HEK293 (cell line): ENCODE measurements at regions not wholly inside any gene's neighbourhood (a gene's known extent, or its start where the extent isn't known, plus 50 kb on each side); places are given as distances from the start of the nearest gene placed in this dataset.

Experiments used
- CTCF ChIA-PET: fragments of 350-600 bp; formaldehyde crosslinking; extraction: SDS; loops from one replicate; lab custom pipeline; 2021; ENCODE audit warnings: antibody characterized with exemption; lab: Yijun Ruan, JAX
- POLR2A ChIA-PET: fragments of 300-600 bp; formaldehyde crosslinking; extraction: SDS; loops from one replicate; lab custom pipeline; 2020; ENCODE audit warnings: antibody characterized with exemption, inconsistent platforms; lab: Yijun Ruan, JAX
- H3K27ac ChIP-seq: fragments of 200-500 bp; sonication (Bioruptor generic); 2 replicates; pipeline ENCODE4 v1.5.1; 2014; ENCODE audit warnings: low read depth, low read length, control low read depth, inconsistent platforms; ENCODE audit errors: extremely low read depth
- H3K36me3 ChIP-seq, 2 experiments: fragments of 200-500 bp in 1 of 2; sonication (Bioruptor generic) in 1 of 2; 1 replicate in 1 of 2; 2 replicates in 1 of 2; pipeline ENCODE4 v1.5.1; 2014 to 2017; ENCODE audit warnings: inconsistent platforms in 2 of 2, low read length in 2 of 2; ENCODE audit not compliant: control insufficient read depth in 2 of 2, insufficient read depth in 1 of 2
- H3K4me1 ChIP-seq: fragments of 200-500 bp; sonication (Bioruptor generic); 2 replicates; pipeline ENCODE4 v1.5.1; 2014; ENCODE audit warnings: mild to moderate bottlenecking, low read length, inconsistent platforms; ENCODE audit not compliant: control insufficient read depth, insufficient read depth
- H3K4me3 ChIP-seq: 2 replicates; pipeline ENCODE4 v1.5.1; 2011; ENCODE audit warnings: low read depth, mild to moderate bottlenecking, control low read depth, low read length, moderate library complexity
- H3K9me3 ChIP-seq: fragments of 200-500 bp; sonication (Bioruptor generic); 2 replicates; pipeline ENCODE4 v1.5.1; 2014; ENCODE audit warnings: low read depth, low read length, inconsistent platforms; ENCODE audit not compliant: control insufficient read depth, insufficient read depth
- IKZF3 ChIP-seq: fragments of 450-650 bp; IDR thresholded peaks from 2 replicates; pipeline ENCODE4 v1.5.0; 2018; ENCODE audit warnings: missing biosample characterization, mild to moderate bottlenecking, missing genetic modification characterization, moderate library complexity
- INSM2 ChIP-seq: fragments of 450-650 bp; formaldehyde crosslinking; IDR thresholded peaks from 2 replicates; pipeline ENCODE4 v1.5.1; 2016; ENCODE audit warnings: missing biosample characterization, missing genetic modification characterization
- KLF17 ChIP-seq: fragments of 450-650 bp; formaldehyde crosslinking; IDR thresholded peaks from 2 replicates; pipeline ENCODE4 v1.5.1; 2016; ENCODE audit warnings: missing biosample characterization, missing genetic modification characterization
- KLF7 ChIP-seq: fragments of 450-650 bp; formaldehyde crosslinking; IDR thresholded peaks from 2 replicates; pipeline ENCODE4 v1.5.1; 2016; ENCODE audit warnings: missing biosample characterization, missing genetic modification characterization, borderline replicate concordance
- KLF9 ChIP-seq: fragments of 450-650 bp; formaldehyde crosslinking; IDR thresholded peaks from 2 replicates; pipeline ENCODE4 v1.5.1; 2016; ENCODE audit warnings: missing biosample characterization, missing genetic modification characterization, low read depth
- YY1 ChIP-seq: fragments of 450-650 bp; formaldehyde crosslinking; IDR thresholded peaks from 2 replicates; pipeline ENCODE4 v1.5.1; 2018; ENCODE audit warnings: missing biosample characterization, missing genetic modification characterization
- ZBTB6 ChIP-seq: fragments of 450-650 bp; formaldehyde crosslinking; IDR thresholded peaks from 2 replicates; pipeline ENCODE4 v1.5.1; 2017; ENCODE audit warnings: missing biosample characterization, missing genetic modification characterization
- ZEB2 ChIP-seq: fragments of 450-650 bp; formaldehyde crosslinking; IDR thresholded peaks from 2 replicates; pipeline ENCODE4 v1.5.1; 2016; ENCODE audit warnings: missing biosample characterization, missing genetic modification characterization
- ZFHX2 ChIP-seq: fragments of 450-650 bp; formaldehyde crosslinking; conservative IDR thresholded peaks from 2 replicates; pipeline ENCODE4 v1.5.1; 2016; ENCODE audit warnings: missing biosample characterization, missing genetic modification characterization
- ZNF121 ChIP-seq: fragments of 450-650 bp; formaldehyde crosslinking; IDR thresholded peaks from 2 replicates; pipeline ENCODE4 v1.5.1; 2016; ENCODE audit warnings: missing biosample characterization, missing genetic modification characterization
- ZNF140 ChIP-seq: fragments of 450-650 bp; formaldehyde crosslinking; IDR thresholded peaks from 2 replicates; pipeline ENCODE4 v1.5.1; 2016; ENCODE audit warnings: missing biosample characterization, missing genetic modification characterization
- ZNF221 ChIP-seq: fragments of 450-650 bp; formaldehyde crosslinking; IDR thresholded peaks from 2 replicates; pipeline ENCODE4 v1.5.1; 2017; ENCODE audit warnings: missing biosample characterization, missing genetic modification characterization, borderline replicate concordance
- ZNF223 ChIP-seq: fragments of 450-650 bp; formaldehyde crosslinking; IDR thresholded peaks from 2 replicates; pipeline ENCODE4 v1.5.1; 2016; ENCODE audit warnings: missing biosample characterization, missing genetic modification characterization
- ZNF24 ChIP-seq: fragments of 450-650 bp; formaldehyde crosslinking; IDR thresholded peaks from 2 replicates; pipeline ENCODE4 v1.5.1; 2016; ENCODE audit warnings: missing biosample characterization, missing genetic modification characterization
- ZNF292 ChIP-seq: fragments of 450-650 bp; formaldehyde crosslinking; IDR thresholded peaks from 2 replicates; pipeline ENCODE4 v1.5.1; 2016; ENCODE audit warnings: low read depth, missing biosample characterization, missing genetic modification characterization, borderline replicate concordance
- ZNF426 ChIP-seq: fragments of 450-650 bp; formaldehyde crosslinking; IDR thresholded peaks from 2 replicates; pipeline ENCODE4 v1.5.1; 2017; ENCODE audit warnings: missing biosample characterization, missing genetic modification characterization, mild to moderate bottlenecking, inconsistent platforms, moderate library complexity
- ZNF513 ChIP-seq: fragments of 450-650 bp; IDR thresholded peaks from 2 replicates; pipeline ENCODE4 v1.5.1; 2018; ENCODE audit warnings: missing biosample characterization, missing genetic modification characterization
- ZNF530 ChIP-seq: fragments of 450-650 bp; formaldehyde crosslinking; IDR thresholded peaks from 2 replicates; pipeline ENCODE4 v1.5.1; 2016; ENCODE audit warnings: low read depth, missing biosample characterization, missing genetic modification characterization
- ZNF558 ChIP-seq: fragments of 450-650 bp; formaldehyde crosslinking; IDR thresholded peaks from 2 replicates; pipeline ENCODE4 v1.5.1; 2016; ENCODE audit warnings: missing biosample characterization, missing genetic modification characterization
- ZNF623 ChIP-seq: fragments of 450-650 bp; formaldehyde crosslinking; IDR thresholded peaks from 2 replicates; pipeline ENCODE4 v1.5.1; 2016; ENCODE audit warnings: missing biosample characterization, missing genetic modification characterization
- ZNF701 ChIP-seq: fragments of 450-650 bp; formaldehyde crosslinking; IDR thresholded peaks from 2 replicates; pipeline ENCODE4 v1.5.1; 2016; ENCODE audit warnings: missing biosample characterization, missing genetic modification characterization
- ZNF777 ChIP-seq: fragments of 450-650 bp; formaldehyde crosslinking; IDR thresholded peaks from 2 replicates; pipeline ENCODE4 v1.5.1; 2017; ENCODE audit warnings: missing biosample characterization, missing genetic modification characterization, borderline replicate concordance

- H3K27ac ChIP-seq: no peak overlapping the region
- TF ChIP-seq ZNF426 (tag by site-specific recombination): no peak
- no peak for TF ChIP-seq INSM2 (tag by site-specific recombination)
- no peak for TF ChIP-seq ZNF530
- TF ChIP-seq ZEB2 (tag by site-specific recombination): no peak
- ChIA-PET CTCF (no interaction called here), POLR2A (no interaction called here)
- H3K4me1 ChIP-seq: no peaks in the 10 kb centered on the region
- H3K4me3 ChIP-seq: no peak overlapping the region
- H3K36me3 ChIP-seq: no peaks in the 10 kb centered on the region
- H3K9me3 ChIP-seq: no peaks in the 10 kb centered on the region
Measured at GRCh38 chr15:54808321-54808720, 388.4 kb downstream of the RSL24D1 start.

GRCh38 chr15:54803987-54804386 lies 392.8 kb downstream of the RSL24D1 start:
- Histone ChIP-seq H3K4me3 (no peak overlapping the region), H3K27ac (no peak overlapping the region), H3K4me1 (no peaks in the 10 kb centered on the region), H3K9me3 (no peaks in the 10 kb centered on the region), H3K36me3 (no peaks in the 10 kb centered on the region)
- ChIA-PET CTCF (interaction anchor here (0.6 kb wide), 1 partner anchor 227 kb away, joined by 5 read pairs; no protein-coding TSS in a partner anchor), POLR2A (no interaction called here)
- no peak for TF ChIP-seq YY1
- TF ChIP-seq ZNF223 (tag by site-specific recombination): no peak
- TF ChIP-seq ZNF24 (tag by site-specific recombination): no peak
- TF ChIP-seq KLF17 (tag by site-specific recombination): no peak
- TF ChIP-seq KLF9: no peak
- no peak for TF ChIP-seq ZNF292 (tag by site-specific recombination)
- no peak for TF ChIP-seq ZNF701 (tag by site-specific recombination)

- Histone ChIP-seq H3K4me3 (no peak overlapping the region), H3K27ac (no peak overlapping the region), H3K4me1 (no peaks in the 10 kb centered on the region), H3K9me3 (no peaks in the 10 kb centered on the region), H3K36me3 (no peaks in the 10 kb centered on the region)
- CTCF ChIA-PET: no interaction called here
- TF ChIP-seq ZNF623 (tag by site-specific recombination): no peak
- no peak for TF ChIP-seq KLF7 (tag by site-specific recombination)
- no peak for TF ChIP-seq ZBTB6
- no peak for TF ChIP-seq ZNF121 (tag by site-specific recombination)
- TF ChIP-seq ZNF558 (tag by site-specific recombination): no peak
- no peak for TF ChIP-seq ZNF140 (tag by site-specific recombination)
- TF ChIP-seq ZNF513 (tag by site-specific recombination): no peak
- TF ChIP-seq IKZF3: no peak
- TF ChIP-seq ZNF777 (tag by site-specific recombination): no peak
- TF ChIP-seq ZNF221 (tag by site-specific recombination): no peak
- no peak for TF ChIP-seq ZFHX2
- TF ChIP-seq, all 188 proteins: peak for 0
- POLR2A ChIA-PET: no interaction called here
Measured at GRCh38 chr15:54803134-54803808, 393.5 kb downstream of the RSL24D1 start.
